CD4-positive, CD25-positive, alpha-beta regulatory T cell (primary cell): ENCODE measurements at regions not wholly inside any gene's neighbourhood (a gene's known extent, or its start where the extent isn't known, plus 50 kb on each side); places are given as distances from the start of the nearest gene placed in this dataset.
"Not testable (repeated sequence)": the region's sequence is repeated elsewhere in the genome, so short reads cannot be mapped to it uniquely, and the experiment has no call there.

Experiments used
- ATAC-seq, 2 donors: fragments of 150-1000 bp; cut with Tn5 transposase; one replicate each; pipeline ENCODE4 v1.10.0; 2021; ENCODE audit warnings: low read depth in 2 of 2, moderate number of reproducible peaks in 2 of 2, moderate library complexity in 1 of 2
- DNase-seq, 3 donors: peaks; one replicate each; pipeline versions ENCODE4 v3.0.0 to v3.0.0-alpha.2; 2012 to 2022; ENCODE audit warnings: mixed read lengths in 1 of 3
- H3K27ac ChIP-seq: one replicate; pipeline ENCODE4 v1.7.0; 2013; ENCODE audit warnings: mild to moderate bottlenecking, low read length; ENCODE audit not compliant: insufficient read depth, poor library complexity, severe bottlenecking
- H3K27me3 ChIP-seq: one replicate; pipeline ENCODE4 v1.7.0; 2013; ENCODE audit warnings: low read length; ENCODE audit not compliant: control insufficient read depth, insufficient read depth
- H3K36me3 ChIP-seq: one replicate; pipeline ENCODE4 v1.7.0; 2013; ENCODE audit warnings: mild to moderate bottlenecking, low read length, moderate library complexity; ENCODE audit not compliant: control insufficient read depth, insufficient read depth
- H3K4me1 ChIP-seq: 2 replicates; pipeline ENCODE4 v1.7.0; 2013; ENCODE audit warnings: mild to moderate bottlenecking, low read length; ENCODE audit not compliant: insufficient read depth, control insufficient read depth, poor library complexity, severe bottlenecking
- H3K4me3 ChIP-seq: one replicate; pipeline ENCODE4 v1.7.0; 2013; ENCODE audit warnings: low read depth, mild to moderate bottlenecking, low read length, moderate library complexity
- H3K9me3 ChIP-seq, 2 experiments: 1 replicate in 1 of 2; 2 replicates in 1 of 2; pipeline ENCODE4 v1.7.0; 2013; ENCODE audit warnings: low read length in 2 of 2, mild to moderate bottlenecking in 1 of 2, moderate library complexity in 1 of 2; ENCODE audit not compliant: control insufficient read depth in 2 of 2
- H3K27ac Mint-ChIP-seq, 3 donors: one replicate each; pipeline ENCODE4 v1.8.0; 2020 to 2022; ENCODE audit warnings: mild to moderate bottlenecking in 3 of 3, mixed read lengths in 3 of 3, moderate library complexity in 2 of 3
- H3K27me3 Mint-ChIP-seq: one replicate; pipeline ENCODE4 v1.8.0; 2022; ENCODE audit warnings: mild to moderate bottlenecking, mixed read lengths
- H3K36me3 Mint-ChIP-seq: one replicate; pipeline ENCODE4 v1.8.0; 2020; ENCODE audit warnings: mixed read lengths
- H3K4me1 Mint-ChIP-seq, 4 donors: one replicate each; pipeline ENCODE4 v1.8.0; 2020 to 2022; ENCODE audit warnings: mixed read lengths in 4 of 4, mild to moderate bottlenecking in 1 of 4
- H3K4me3 Mint-ChIP-seq, 4 donors: one replicate each; pipeline ENCODE4 v1.8.0; 2020 to 2022; ENCODE audit warnings: mild to moderate bottlenecking in 4 of 4, mixed read lengths in 4 of 4, moderate library complexity in 3 of 4
- H3K9me3 Mint-ChIP-seq, 7 donors: one replicate each; pipeline ENCODE4 v1.8.0; 2020 to 2022; ENCODE audit warnings: mixed read lengths in 7 of 7, mild to moderate bottlenecking in 3 of 7, moderate library complexity in 2 of 7

GRCh38 chr6:120764312-120764711, 570.0 kb downstream of the TBC1D32 start:
- Mint-ChIP-seq H3K4me1 (no peaks in the 10 kb centered on the region), H3K9me3 (peaks cover 0 to 4% (median 3%) of the 10 kb centered on the region in 7 donors), H3K27ac (no peak overlapping the region), H3K36me3 (no peaks in the 10 kb centered on the region), H3K4me3 (no peak overlapping the region), H3K27me3 (no peaks in the 10 kb centered on the region)
- no peaks in the 10 kb centered on the region for H3K27me3 ChIP-seq
- H3K4me1 ChIP-seq, result no peaks in the 10 kb centered on the region
- H3K9me3 ChIP-seq, result no peaks in the 10 kb centered on the region
- H3K27ac ChIP-seq, result no peak overlapping the region
- no peak for DNase-seq
- H3K4me3 ChIP-seq, result no peak overlapping the region
- no peaks in the 10 kb centered on the region for H3K36me3 ChIP-seq
- ATAC-seq, result no peak

GRCh38 chr6:120759570-120759969, 574.7 kb downstream of the TBC1D32 start:
- no peaks in the 10 kb centered on the region for H3K36me3 ChIP-seq
- H3K4me3 Mint-ChIP-seq, result no peak overlapping the region
- ATAC-seq, result no peak
- H3K27ac Mint-ChIP-seq, result no peak overlapping the region
- no peak for DNase-seq
- H3K36me3 Mint-ChIP-seq, result no peaks in the 10 kb centered on the region
- no peaks in the 10 kb centered on the region for H3K27me3 Mint-ChIP-seq
- H3K9me3 Mint-ChIP-seq, result peaks cover 0 to 5% (median 3%) of the 10 kb centered on the region in 7 donors
- no peak overlapping the region for H3K4me3 ChIP-seq
- H3K4me1 ChIP-seq, result no peaks in the 10 kb centered on the region
- H3K27ac ChIP-seq, result no peak overlapping the region
- no peaks in the 10 kb centered on the region for H3K27me3 ChIP-seq
- H3K9me3 ChIP-seq, result no peaks in the 10 kb centered on the region
- H3K4me1 Mint-ChIP-seq, result no peaks in the 10 kb centered on the region

- H3K27ac Mint-ChIP-seq, H3K36me3 ChIP-seq, H3K9me3 ChIP-seq, H3K36me3 Mint-ChIP-seq, DNase-seq, H3K4me1 Mint-ChIP-seq, H3K27me3 Mint-ChIP-seq, H3K9me3 Mint-ChIP-seq, H3K27ac ChIP-seq, H3K4me1 ChIP-seq, H3K4me3 ChIP-seq, H3K4me3 Mint-ChIP-seq, H3K27me3 ChIP-seq, ATAC-seq: not testable (repeated sequence)
Observed at GRCh38 chr6:120748574-120748973, 585.7 kb downstream of the TBC1D32 start.

- Mint-ChIP-seq H3K4me1 (no peaks in the 10 kb centered on the region), H3K27ac (no peak overlapping the region), H3K36me3 (no peaks in the 10 kb centered on the region), H3K4me3 (no peak overlapping the region), H3K27me3 (no peaks in the 10 kb centered on the region), H3K9me3 (peaks cover 0 to 7% (median 2%) of the 10 kb centered on the region in 7 donors)
- no peak overlapping the region for H3K4me3 ChIP-seq
- DNase-seq (no peak), ATAC-seq (no peak)
- no peak overlapping the region for H3K27ac ChIP-seq
- H3K4me1 ChIP-seq, result no peaks in the 10 kb centered on the region
- H3K9me3 ChIP-seq, result no peaks in the 10 kb centered on the region
- no peaks in the 10 kb centered on the region for H3K27me3 ChIP-seq
- no peaks in the 10 kb centered on the region for H3K36me3 ChIP-seq
Observed at GRCh38 chr6:120736740-120737139, 597.5 kb downstream of the TBC1D32 start.

- DNase-seq, result no peak
- Histone ChIP-seq H3K4me1 (no peaks in the 10 kb centered on the region), H3K27me3 (no peaks in the 10 kb centered on the region), H3K27ac (no peak overlapping the region), H3K9me3 (no peaks in the 10 kb centered on the region), H3K36me3 (no peaks in the 10 kb centered on the region), H3K4me3 (no peak overlapping the region)
- H3K4me3 Mint-ChIP-seq, result no peak overlapping the region
- peaks cover 0 to 9% (median 2%) of the 10 kb centered on the region in 7 donors for H3K9me3 Mint-ChIP-seq
- no peak overlapping the region for H3K27ac Mint-ChIP-seq
- no peaks in the 10 kb centered on the region for H3K27me3 Mint-ChIP-seq
- no peaks in the 10 kb centered on the region for H3K36me3 Mint-ChIP-seq
- H3K4me1 Mint-ChIP-seq, result no peaks in the 10 kb centered on the region
- no peak for ATAC-seq
Observed at GRCh38 chr6:120735641-120736040, 598.6 kb downstream of the TBC1D32 start.

GRCh38 chr6:120711255-120711654, 623.0 kb downstream of the TBC1D32 start:
- DNase-seq (no peak), ATAC-seq (no peak)
- no peak overlapping the region for H3K4me3 ChIP-seq
- no peak overlapping the region for H3K27ac ChIP-seq
- Mint-ChIP-seq H3K36me3 (no peaks in the 10 kb centered on the region), H3K4me1 (no peaks in the 10 kb centered on the region), H3K9me3 (peaks cover 5 to 31% (median 10%) of the 10 kb centered on the region in 7 donors), H3K27ac (no peak overlapping the region), H3K27me3 (no peaks in the 10 kb centered on the region), H3K4me3 (no peak overlapping the region)
- H3K27me3 ChIP-seq, result no peaks in the 10 kb centered on the region
- no peaks in the 10 kb centered on the region for H3K36me3 ChIP-seq
- H3K4me1 ChIP-seq, result no peaks in the 10 kb centered on the region
- peaks cover 0 to 5% of the 10 kb centered on the region in 2 experiments for H3K9me3 ChIP-seq

GRCh38 chr6:120700001-120700400, 634.3 kb downstream of the TBC1D32 start:
- Histone ChIP-seq H3K4me1 (no peaks in the 10 kb centered on the region), H3K36me3 (no peaks in the 10 kb centered on the region)
- no peaks in the 10 kb centered on the region for H3K36me3 Mint-ChIP-seq

GRCh38 chr6:120686492-120686891, 647.8 kb downstream of the TBC1D32 start:
- no peak overlapping the region for H3K27ac ChIP-seq
- DNase-seq (no peak), ATAC-seq (no peak)
- Mint-ChIP-seq H3K27me3 (no peaks in the 10 kb centered on the region), H3K9me3 (peaks cover 0 to 5% (median 0%) of the 10 kb centered on the region in 7 donors), H3K27ac (no peak overlapping the region), H3K4me3 (no peak overlapping the region), H3K4me1 (no peaks in the 10 kb centered on the region), H3K36me3 (no peaks in the 10 kb centered on the region)
- H3K4me3 ChIP-seq, result no peak overlapping the region
- H3K9me3 ChIP-seq, result no peaks in the 10 kb centered on the region
- no peaks in the 10 kb centered on the region for H3K27me3 ChIP-seq
- no peaks in the 10 kb centered on the region for H3K4me1 ChIP-seq
- no peaks in the 10 kb centered on the region for H3K36me3 ChIP-seq

More at GRCh38 chr6:120700001-120700400, 634.3 kb downstream of the TBC1D32 start:
- Mint-ChIP-seq H3K9me3 (peaks cover 0 to 20% (median 4%) of the 10 kb centered on the region in 7 donors), H3K27me3 (peaks cover 4% of the 10 kb centered on the region), H3K4me3 (no peak overlapping the region), H3K27ac (no peak overlapping the region), H3K4me1 (peaks cover 0 to 6% (median 0%) of the 10 kb centered on the region in 4 donors)
- no peak for DNase-seq
- Histone ChIP-seq H3K4me3 (no peak overlapping the region), H3K27me3 (no peaks in the 10 kb centered on the region), H3K9me3 (no peaks in the 10 kb centered on the region), H3K27ac (no peak overlapping the region)
- no peak for ATAC-seq
